ENCODE measurements at regions not wholly inside any gene's neighbourhood (a gene's known extent, or its start where the extent isn't known, plus 50 kb on each side); places are given as distances from the start of the nearest gene placed in this dataset.
A peak's percentile ranks its signal among the peaks of the same experiment; 100 is the strongest.

- DNase-seq = no peak
Observed at GRCh38 chr20:60331688-60332300, 373.6 kb downstream of the CDH26 start.

- DNase-seq = no peak
Observed at GRCh38 chr20:60332523-60332922, 374.3 kb downstream of the CDH26 start.

- no peak for DNase-seq
Observed at GRCh38 chr20:60334911-60335310, 376.7 kb downstream of the CDH26 start.

- DNase-seq = no peak
Observed at GRCh38 chr20:60338556-60338955, 380.3 kb downstream of the CDH26 start.

- no peak for DNase-seq
Observed at GRCh38 chr20:60339738-60340137, 381.5 kb downstream of the CDH26 start.

- DNase-seq = no peak
Observed at GRCh38 chr20:60340232-60340631, 382.0 kb downstream of the CDH26 start.

- DNase-seq = no peak
Observed at GRCh38 chr20:60341062-60341461, 382.8 kb downstream of the CDH26 start.

GRCh38 chr20:60345106-60345505 lies 386.9 kb downstream of the CDH26 start:
- DNase-seq = no peak

- DNase-seq = no peak
Observed at GRCh38 chr20:60349418-60349817, 391.2 kb downstream of the CDH26 start.

- no peak for DNase-seq
Observed at GRCh38 chr20:60352017-60352416, 393.8 kb downstream of the CDH26 start.

- DNase-seq = no peak
Observed at GRCh38 chr20:60352596-60352995, 394.4 kb downstream of the CDH26 start.

GRCh38 chr20:60354024-60354580 lies 395.9 kb downstream of the CDH26 start:
- no peak for DNase-seq

GRCh38 chr20:60358101-60358500 lies 399.9 kb downstream of the CDH26 start:
- no peak for DNase-seq

GRCh38 chr20:60359010-60359409 lies 400.8 kb downstream of the CDH26 start:
- DNase-seq = no peak

- no peak for DNase-seq
Observed at GRCh38 chr20:60361761-60362395, 403.7 kb downstream of the CDH26 start.

- DNase-seq = no peak
Observed at GRCh38 chr20:60362531-60362930, 404.3 kb downstream of the CDH26 start.

GRCh38 chr20:60363698-60364097 lies 405.5 kb downstream of the CDH26 start:
- DNase-seq = no peak

- peak in 1 of 5 experiments; percentile 45 for DNase-seq
Observed at GRCh38 chr20:60365064-60365666, 406.9 kb downstream of the CDH26 start.

GRCh38 chr20:60365882-60366281 lies 407.7 kb downstream of the CDH26 start:
- no peak for DNase-seq

- DNase-seq = no peak
Observed at GRCh38 chr20:60371384-60371783, 413.2 kb downstream of the CDH26 start.

- DNase-seq = no peak
Observed at GRCh38 chr20:60372275-60372674, 414.1 kb downstream of the CDH26 start.

GRCh38 chr20:60372822-60373221 lies 414.6 kb downstream of the CDH26 start:
- DNase-seq = peak in 1 of 5 experiments; percentile 57

GRCh38 chr20:60378620-60379019 lies 420.4 kb downstream of the CDH26 start:
- no peak for DNase-seq

All from T-helper 2 cell (primary cell).